Ectodermal cell (in vitro differentiated cells): ENCODE measurements at regions not wholly inside any gene's neighbourhood (a gene's known extent, or its start where the extent isn't known, plus 50 kb on each side); places are given as distances from the start of the nearest gene placed in this dataset.

Source experiments
- H3K27ac ChIP-seq: 2 replicates; pipeline ENCODE4 v1.7.0; 2013; ENCODE audit warnings: mild to moderate bottlenecking, low read depth, low read length; ENCODE audit not compliant: insufficient read depth, poor library complexity, severe bottlenecking
- H3K27me3 ChIP-seq: 2 replicates; pipeline ENCODE4 v1.7.0; 2013; ENCODE audit warnings: mild to moderate bottlenecking, low read length; ENCODE audit not compliant: insufficient read depth, control insufficient read depth, poor library complexity, severe bottlenecking
- H3K36me3 ChIP-seq: one replicate; pipeline ENCODE4 v1.7.0; 2013; ENCODE audit warnings: low read length; ENCODE audit not compliant: control insufficient read depth, insufficient read depth
- H3K4me1 ChIP-seq: one replicate; pipeline ENCODE4 v1.7.0; 2013; ENCODE audit warnings: low read length; ENCODE audit not compliant: control insufficient read depth, insufficient read depth
- H3K4me3 ChIP-seq: 2 replicates; pipeline ENCODE4 v1.7.0; 2013; ENCODE audit warnings: low read depth, low read length, control low read depth; ENCODE audit not compliant: insufficient read depth
- H3K9me3 ChIP-seq: 2 replicates; pipeline ENCODE4 v1.7.0; 2013; ENCODE audit warnings: mild to moderate bottlenecking, low read length, moderate library complexity; ENCODE audit not compliant: control insufficient read depth
- WGBS, 2 experiments: methylation state at CpG; one replicate each; pipeline ENCODE4 v1.1.7; 2013; ENCODE audit warnings: missing lambda C conversion rate in 2 of 2; 5-methylcytosine and 5-hydroxymethylcytosine counted together

- H3K4me1 ChIP-seq, result no peaks in the 10 kb centered on the region
- 88 to 90% methylated on average over 12 of the region's 12 CpGs for WGBS, 2 experiments
- H3K36me3 ChIP-seq, result no peaks in the 10 kb centered on the region
- H3K27me3 ChIP-seq, result no peaks in the 10 kb centered on the region
- H3K9me3 ChIP-seq, result no peaks in the 10 kb centered on the region
- no peak overlapping the region for H3K27ac ChIP-seq
- H3K4me3 ChIP-seq, result no peak overlapping the region
Measured at GRCh38 chr15:95468820-95469219, 861.7 kb upstream of the NR2F2 start.

GRCh38 chr15:95469496-95470000 is 861.0 kb upstream of the NR2F2 start:
- Histone ChIP-seq H3K27me3 (no peaks in the 10 kb centered on the region), H3K9me3 (no peaks in the 10 kb centered on the region), H3K36me3 (no peaks in the 10 kb centered on the region), H3K4me3 (no peak overlapping the region), H3K4me1 (no peaks in the 10 kb centered on the region), H3K27ac (no peak overlapping the region)
- WGBS, 2 experiments, result 78 to 80% methylated on average over 8 of the region's 8 CpGs

- 92 to 96% methylated on average over 2 to 3 of the region's 3 CpGs for WGBS, 2 experiments
- Histone ChIP-seq H3K27me3 (no peaks in the 10 kb centered on the region), H3K4me3 (no peak overlapping the region), H3K36me3 (no peaks in the 10 kb centered on the region), H3K27ac (no peak overlapping the region), H3K9me3 (no peaks in the 10 kb centered on the region), H3K4me1 (no peaks in the 10 kb centered on the region)
Measured at GRCh38 chr15:95470529-95470928, 860.0 kb upstream of the NR2F2 start.

- H3K36me3 ChIP-seq, result no peaks in the 10 kb centered on the region
- WGBS, 2 experiments, result 89 to 98% methylated on average over 4 of the region's 4 CpGs
- H3K27me3 ChIP-seq, result no peaks in the 10 kb centered on the region
- no peaks in the 10 kb centered on the region for H3K4me1 ChIP-seq
- H3K27ac ChIP-seq, result no peak overlapping the region
- H3K9me3 ChIP-seq, result no peaks in the 10 kb centered on the region
- H3K4me3 ChIP-seq, result no peak overlapping the region
Measured at GRCh38 chr15:95470997-95471689, 859.4 kb upstream of the NR2F2 start.

- Histone ChIP-seq H3K9me3 (no peaks in the 10 kb centered on the region), H3K4me3 (no peak overlapping the region), H3K27me3 (no peaks in the 10 kb centered on the region), H3K4me1 (no peaks in the 10 kb centered on the region), H3K36me3 (no peaks in the 10 kb centered on the region), H3K27ac (no peak overlapping the region)
- WGBS, 2 experiments, result 89 to 97% methylated on average over 5 of the region's 5 CpGs
Measured at GRCh38 chr15:95471690-95472086, 858.8 kb upstream of the NR2F2 start.

- 93 to 94% methylated on average over 2 to 5 of the region's 5 CpGs for WGBS, 2 experiments
- no peaks in the 10 kb centered on the region for H3K9me3 ChIP-seq
- no peaks in the 10 kb centered on the region for H3K4me1 ChIP-seq
- no peaks in the 10 kb centered on the region for H3K27me3 ChIP-seq
- no peak overlapping the region for H3K27ac ChIP-seq
- no peak overlapping the region for H3K4me3 ChIP-seq
- H3K36me3 ChIP-seq, result no peaks in the 10 kb centered on the region
Measured at GRCh38 chr15:95475067-95475466, 855.4 kb upstream of the NR2F2 start.

GRCh38 chr15:95479308-95479707 is 851.2 kb upstream of the NR2F2 start:
- H3K27me3 ChIP-seq, result no peaks in the 10 kb centered on the region
- WGBS, 2 experiments, result 95 to 96% methylated on average over 3 of the region's 3 CpGs
- H3K9me3 ChIP-seq, result no peaks in the 10 kb centered on the region
- H3K4me1 ChIP-seq, result no peaks in the 10 kb centered on the region
- H3K36me3 ChIP-seq, result no peaks in the 10 kb centered on the region
- H3K4me3 ChIP-seq, result no peak overlapping the region
- no peak overlapping the region for H3K27ac ChIP-seq

- no peaks in the 10 kb centered on the region for H3K9me3 ChIP-seq
- H3K4me3 ChIP-seq, result no peak overlapping the region
- no peaks in the 10 kb centered on the region for H3K4me1 ChIP-seq
- no peaks in the 10 kb centered on the region for H3K36me3 ChIP-seq
- no peaks in the 10 kb centered on the region for H3K27me3 ChIP-seq
- H3K27ac ChIP-seq, result no peak overlapping the region
Measured at GRCh38 chr15:95485367-95485766, 845.1 kb upstream of the NR2F2 start.

GRCh38 chr15:95486224-95486623 is 844.3 kb upstream of the NR2F2 start:
- no peaks in the 10 kb centered on the region for H3K9me3 ChIP-seq
- 95 to 96% methylated on average over 3 to 5 of the region's 5 CpGs for WGBS, 2 experiments
- no peak overlapping the region for H3K4me3 ChIP-seq
- H3K27ac ChIP-seq, result no peak overlapping the region
- H3K4me1 ChIP-seq, result no peaks in the 10 kb centered on the region
- no peaks in the 10 kb centered on the region for H3K27me3 ChIP-seq
- no peaks in the 10 kb centered on the region for H3K36me3 ChIP-seq

- no peaks in the 10 kb centered on the region for H3K27me3 ChIP-seq
- H3K4me3 ChIP-seq, result no peak overlapping the region
- WGBS, 2 experiments, result 96 to 97% methylated on average over 5 of the region's 5 CpGs
- no peaks in the 10 kb centered on the region for H3K9me3 ChIP-seq
- H3K27ac ChIP-seq, result no peak overlapping the region
- H3K4me1 ChIP-seq, result no peaks in the 10 kb centered on the region
- H3K36me3 ChIP-seq, result no peaks in the 10 kb centered on the region
Measured at GRCh38 chr15:95489103-95489502, 841.4 kb upstream of the NR2F2 start.
